HG02840 (cell line): ENCODE measurements at regions not wholly inside any gene's neighbourhood (a gene's known extent, or its start where the extent isn't known, plus 50 kb on each side); places are given as distances from the start of the nearest gene placed in this dataset.
"Not testable (repeated sequence)": the region's sequence is repeated elsewhere in the genome, so short reads cannot be mapped to it uniquely, and the experiment has no call there.

Experiments used
- ATAC-seq: cut with Tn5 transposase; IDR thresholded peaks from one replicate; pipeline ENCODE4 v1.9.1; 2021; ENCODE audit warnings: mild to moderate bottlenecking, moderate library complexity, moderate number of reproducible peaks; ENCODE audit not compliant: unreplicated experiment, low FRiP score

DNA sequence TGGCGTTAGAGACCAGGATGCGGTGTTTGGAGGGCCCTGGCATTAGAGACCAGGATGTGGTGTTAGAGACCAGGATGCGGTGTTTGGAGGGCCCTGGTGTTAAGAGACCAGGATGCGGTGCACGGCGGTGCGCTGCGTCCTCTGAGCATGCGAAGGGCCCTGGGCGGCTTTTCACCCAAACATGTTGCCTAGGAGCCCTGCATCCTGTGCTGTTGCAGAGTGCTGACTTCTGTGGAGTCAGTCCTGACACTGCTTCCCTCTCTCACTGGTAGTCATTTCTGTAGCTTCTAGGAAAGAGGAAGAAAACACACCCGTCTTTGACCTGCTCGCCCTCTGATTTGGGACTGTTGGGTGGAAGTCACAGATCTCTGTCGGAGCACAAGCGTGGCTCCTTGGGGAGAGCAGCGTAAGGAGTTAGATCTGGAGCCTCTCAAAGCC is 141.2 kb downstream of the LAT start:
- ATAC-seq: no peak

GRCh38 chr16:29124828-29125227 is 140.0 kb downstream of the LAT start:
- ATAC-seq: no peak

DNA sequence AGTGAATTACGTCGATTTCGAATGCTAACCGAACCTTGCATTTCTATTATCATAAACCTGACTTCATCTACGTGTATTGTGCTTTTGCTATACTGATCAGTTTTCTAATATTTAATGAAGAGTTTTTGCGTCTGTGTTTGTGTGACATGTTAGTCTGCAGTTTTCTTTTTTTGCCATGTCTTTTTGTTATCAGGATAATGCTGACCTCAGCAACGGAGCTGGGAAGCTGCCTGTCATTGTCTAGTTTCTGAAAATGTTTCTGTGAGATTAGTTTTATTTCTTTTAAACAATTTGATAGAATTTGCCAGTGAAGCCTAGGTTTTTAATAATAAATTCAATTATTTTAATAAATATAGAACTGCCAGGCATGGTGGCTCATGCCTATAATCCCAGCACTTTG is 139.3 kb downstream of the LAT start:
- ATAC-seq: not testable (repeated sequence)

DNA sequence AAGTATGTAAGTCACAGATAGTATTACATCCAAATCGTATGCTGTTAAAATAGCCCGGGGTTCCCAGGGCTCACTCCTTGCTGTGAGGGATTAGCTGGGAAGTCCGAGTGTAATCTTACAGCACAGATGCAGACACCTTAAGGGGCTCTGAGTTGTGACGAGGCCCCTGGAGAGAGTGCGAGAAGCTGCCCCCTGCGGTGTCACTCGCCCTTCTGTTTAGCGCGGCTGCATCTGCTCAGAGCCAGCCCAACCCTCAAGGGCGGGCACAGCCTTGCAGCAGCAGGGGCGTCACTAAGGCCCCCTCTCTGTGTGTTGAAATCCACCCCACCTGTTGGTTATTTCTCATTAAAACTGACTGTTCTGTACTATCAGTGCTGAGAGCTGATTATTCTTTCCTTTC is 135.8 kb downstream of the LAT start:
- ATAC-seq: not testable (repeated sequence)

DNA sequence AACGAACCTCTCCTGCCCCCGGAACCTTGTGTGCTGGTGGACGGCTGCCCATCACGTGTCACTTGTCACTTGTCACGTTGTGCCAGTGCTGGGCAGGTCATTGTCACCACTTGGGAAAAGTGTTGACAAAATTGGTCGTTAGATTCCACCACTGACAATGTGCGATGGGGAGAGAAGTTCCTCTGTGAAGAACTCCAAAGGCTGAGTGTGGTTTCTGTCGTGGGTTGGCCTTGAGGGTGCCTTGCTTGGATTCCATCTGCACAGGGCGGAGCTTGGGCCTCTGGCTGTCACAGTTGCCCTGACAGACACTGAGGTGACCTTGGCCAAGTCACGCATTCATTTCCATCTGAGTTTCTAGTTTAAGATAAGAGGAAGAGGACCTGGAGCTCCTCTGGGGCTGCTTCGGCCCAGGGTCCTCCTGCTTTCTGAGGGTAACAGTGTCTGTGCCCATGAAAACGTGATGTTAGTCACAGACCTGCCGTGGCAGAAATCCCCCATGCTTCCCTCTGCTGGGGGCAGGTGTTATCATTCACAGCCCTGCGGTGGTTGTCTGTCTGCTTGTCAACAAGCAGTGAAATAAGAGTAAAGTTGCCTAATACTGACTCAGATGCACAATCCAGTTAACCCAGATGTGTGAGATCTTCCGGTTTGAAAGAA is 133.6 kb downstream of the LAT start:
- ATAC-seq: not testable (repeated sequence)

- ATAC-seq: no peak
These were observed 132.8 kb downstream of the LAT start for GRCh38 chr16:29117631-29118030.

GRCh38 chr16:29116980-29117379 is 132.1 kb downstream of the LAT start:
- ATAC-seq: no peak

GRCh38 chr16:29116207-29116606 is 131.4 kb downstream of the LAT start:
- not testable (repeated sequence) for ATAC-seq

GRCh38 chr16:29115802-29116141 is 130.9 kb downstream of the LAT start:
- ATAC-seq: not testable (repeated sequence)

DNA sequence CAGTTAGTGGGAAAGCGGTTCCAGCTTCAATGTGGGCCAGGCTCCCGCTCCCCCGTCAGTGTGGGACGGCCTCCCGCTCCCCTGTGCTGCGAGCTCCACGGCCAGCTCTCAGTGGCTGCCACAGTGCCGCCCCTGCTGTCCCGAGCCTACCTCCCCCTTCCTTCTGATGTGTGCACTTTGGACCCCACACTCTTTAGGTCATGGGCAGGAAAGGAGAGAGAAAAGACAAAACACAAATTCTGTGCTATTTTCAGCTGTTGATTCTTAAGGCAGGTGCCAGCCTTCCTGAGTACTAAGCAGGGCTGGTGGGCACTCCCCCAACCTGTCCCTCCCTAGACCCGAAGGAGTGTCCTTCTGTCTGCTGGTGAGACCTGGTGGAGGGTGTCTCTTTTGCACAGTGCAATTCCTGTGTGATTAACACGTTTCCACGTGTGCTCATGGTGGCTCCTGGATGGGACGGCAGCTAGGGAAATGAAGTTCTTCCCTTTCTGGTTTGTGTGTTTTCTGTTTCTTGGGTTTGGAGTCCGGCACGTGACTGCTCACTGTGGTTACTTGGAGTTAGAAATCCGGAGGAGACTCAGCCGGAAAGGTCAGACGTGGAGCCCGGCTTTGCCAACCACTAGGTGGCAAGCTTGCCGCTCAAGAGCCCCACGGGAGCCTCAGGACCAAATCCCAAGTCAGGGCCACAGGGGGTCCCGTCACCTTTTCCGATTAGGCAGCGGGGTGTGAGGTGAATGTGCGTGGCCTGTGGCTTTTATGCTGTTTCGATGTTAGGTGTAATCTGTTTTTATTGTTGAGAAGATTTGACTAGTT is 130.3 kb downstream of the LAT start:
- ATAC-seq: not testable (repeated sequence)

DNA sequence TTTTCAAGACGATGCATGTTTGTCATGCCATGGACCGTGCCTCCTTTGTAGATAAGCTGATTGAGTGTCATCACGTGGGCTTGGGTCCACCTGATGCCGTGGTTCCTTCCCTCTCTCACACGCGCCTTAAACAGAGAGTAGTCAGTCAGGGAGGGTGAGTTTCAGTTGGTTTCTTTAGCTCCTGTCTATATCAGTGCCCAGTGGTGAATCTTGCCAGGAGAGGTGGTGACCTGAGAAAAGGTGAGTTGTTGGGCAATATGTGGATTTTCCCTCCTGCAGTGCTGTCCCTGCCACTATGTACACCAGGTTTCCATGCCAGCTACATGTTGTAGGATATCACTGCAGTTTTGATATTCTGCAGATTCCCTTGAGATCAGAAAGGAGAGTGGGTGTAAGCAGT is 129.7 kb downstream of the LAT start:
- ATAC-seq: no peak

- ATAC-seq: not testable (repeated sequence)
These were observed 128.6 kb downstream of the LAT start for GRCh38 chr16:29113446-29113845.

- no peak for ATAC-seq
These were observed 128.0 kb downstream of the LAT start for GRCh38 chr16:29112755-29113347.

GRCh38 chr16:29111901-29112680 is 127.2 kb downstream of the LAT start:
- ATAC-seq: not testable (repeated sequence)

- no peak for ATAC-seq
These were observed 126.6 kb downstream of the LAT start for GRCh38 chr16:29111421-29111820.

DNA sequence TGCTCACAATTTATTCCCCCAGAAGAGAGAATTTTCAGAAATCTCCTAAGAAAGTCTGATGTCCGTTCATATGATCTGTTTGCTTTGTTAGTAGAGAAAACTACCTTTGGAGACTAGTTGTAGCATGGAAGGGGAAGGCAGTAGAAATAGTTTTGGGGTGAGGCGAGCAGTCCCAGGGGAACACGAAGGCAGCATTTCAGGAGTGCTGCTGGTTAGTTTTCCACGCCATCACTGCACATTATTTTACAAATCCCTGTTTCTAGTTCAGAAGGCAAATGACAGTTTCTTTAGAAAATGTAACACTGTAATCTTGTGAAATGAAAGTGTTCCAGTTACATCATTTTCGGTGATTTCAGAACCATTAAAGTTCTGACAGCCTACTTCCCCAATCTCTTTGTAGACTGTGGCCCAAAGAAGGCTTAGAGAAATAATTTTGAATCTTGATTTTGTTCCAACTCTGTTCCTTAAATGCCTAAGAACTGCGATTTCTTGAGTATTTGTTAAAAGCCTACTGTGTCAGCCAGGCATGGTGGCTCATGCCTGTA is 123.8 kb downstream of the LAT start:
- ATAC-seq: not testable (repeated sequence)

GRCh38 chr16:29107299-29107698 is 122.4 kb downstream of the LAT start:
- no peak for ATAC-seq

GRCh38 chr16:29106259-29106908 is 121.5 kb downstream of the LAT start:
- ATAC-seq: not testable (repeated sequence)

DNA sequence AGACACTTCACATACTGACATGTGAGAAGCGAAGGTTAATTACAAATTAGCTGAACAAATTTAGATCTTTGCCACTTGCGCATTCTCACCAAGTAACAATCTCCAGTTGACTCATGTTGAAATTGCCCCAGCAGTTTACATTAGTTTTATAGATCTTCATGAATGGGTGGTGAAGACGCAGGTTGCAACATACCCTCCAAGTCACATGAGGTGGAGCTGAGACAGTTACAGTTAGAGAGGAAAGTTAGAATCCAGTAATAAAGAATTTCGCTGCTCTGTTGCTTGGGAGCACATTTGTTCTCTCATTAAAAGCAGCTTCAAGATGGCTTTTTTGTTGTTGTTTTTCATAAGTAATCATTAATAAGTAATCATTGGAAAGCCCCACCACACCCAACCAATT is 119.7 kb downstream of the LAT start:
- ATAC-seq: not testable (repeated sequence)

- not testable (repeated sequence) for ATAC-seq
These were observed 113.1 kb downstream of the LAT start for GRCh38 chr16:29097965-29098364.
